ENCODE measurements at regions not wholly inside any gene's neighbourhood (a gene's known extent, or its start where the extent isn't known, plus 50 kb on each side); places are given as distances from the start of the nearest gene placed in this dataset.

DNA sequence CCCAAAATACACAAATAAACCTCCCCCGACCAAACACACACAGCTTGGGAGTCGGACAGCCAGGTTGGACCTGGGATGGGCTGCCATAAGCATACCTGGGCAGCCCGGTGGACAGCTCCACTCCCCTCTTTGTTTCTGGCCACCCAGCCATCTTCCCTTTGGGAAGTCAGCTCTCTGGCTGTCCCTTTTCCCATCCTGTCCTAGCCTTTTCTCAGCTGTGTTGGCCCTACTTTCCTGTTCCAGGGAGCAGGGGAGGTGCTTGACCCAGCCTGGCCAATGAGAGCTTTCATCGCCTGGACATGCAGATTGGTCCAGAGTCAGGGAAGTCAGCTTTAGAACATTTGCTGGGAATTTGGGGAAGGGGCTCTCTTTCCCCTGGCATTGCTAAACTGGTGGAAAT, 68.7 kb upstream of the NECTIN1 start:
- no peak for DNase-seq (ENCODE audit: low read depth)

DNA sequence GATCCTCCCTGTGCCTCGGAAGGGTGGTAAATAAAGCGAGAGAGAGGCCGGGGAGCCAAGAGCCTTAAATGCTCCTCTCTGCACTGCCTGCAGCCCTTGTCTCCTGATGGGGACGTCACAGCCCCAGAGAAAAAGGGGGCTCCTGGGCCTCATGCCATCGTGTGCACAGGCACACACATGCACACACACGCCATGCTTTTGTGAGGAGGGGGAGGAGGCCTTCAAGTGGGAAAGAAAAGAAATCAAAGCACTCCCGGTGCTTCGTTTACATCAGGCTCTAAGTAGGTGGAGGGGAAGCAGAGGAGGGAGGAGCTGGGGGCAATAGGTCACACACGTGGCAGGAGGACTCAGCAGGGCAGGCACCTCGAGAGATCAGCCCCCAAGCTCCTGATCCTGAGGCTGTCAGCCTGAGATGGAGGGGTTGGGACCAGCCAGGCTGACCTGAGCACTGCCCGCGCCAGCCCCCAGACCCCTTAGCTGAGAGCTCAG, 68.2 kb upstream of the NECTIN1 start:
- DNase-seq (ENCODE audit: low read depth): no peak

DNA sequence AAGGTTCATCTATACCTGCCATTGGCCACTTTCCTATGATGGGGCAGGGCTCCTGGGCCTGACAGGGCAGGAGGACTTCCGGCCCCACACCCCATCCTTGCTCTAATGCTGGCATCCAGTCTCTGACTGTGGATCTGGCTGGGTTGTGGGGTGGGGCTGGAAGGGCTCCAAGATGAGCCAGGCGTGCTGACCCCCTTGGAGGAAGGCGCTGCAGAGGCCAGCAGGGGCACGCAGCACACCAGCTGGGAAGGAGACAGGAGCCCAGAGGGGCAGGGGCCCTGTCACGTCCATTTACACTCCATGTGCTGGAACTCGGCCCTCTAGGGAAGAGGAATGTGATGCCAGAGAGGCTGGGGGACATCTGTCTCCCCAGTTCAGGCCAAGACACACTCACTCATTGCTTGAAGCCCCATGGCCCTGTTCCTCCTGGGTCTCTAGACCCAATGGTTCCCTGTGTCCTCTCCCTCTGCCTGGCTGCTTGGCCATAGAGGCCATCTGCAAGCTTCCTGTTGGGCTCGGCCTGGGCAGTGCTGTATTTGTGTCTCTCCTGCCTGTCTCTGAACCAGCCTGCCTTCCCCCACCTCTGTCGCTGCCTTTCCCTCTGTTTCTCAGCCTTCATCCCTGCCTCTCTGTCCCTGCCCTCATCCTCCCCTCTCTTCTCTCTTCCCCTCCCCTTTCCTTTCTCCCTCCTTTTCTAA, 67.5 kb upstream of the NECTIN1 start:
- no peak for DNase-seq (ENCODE audit: low read depth)

DNA sequence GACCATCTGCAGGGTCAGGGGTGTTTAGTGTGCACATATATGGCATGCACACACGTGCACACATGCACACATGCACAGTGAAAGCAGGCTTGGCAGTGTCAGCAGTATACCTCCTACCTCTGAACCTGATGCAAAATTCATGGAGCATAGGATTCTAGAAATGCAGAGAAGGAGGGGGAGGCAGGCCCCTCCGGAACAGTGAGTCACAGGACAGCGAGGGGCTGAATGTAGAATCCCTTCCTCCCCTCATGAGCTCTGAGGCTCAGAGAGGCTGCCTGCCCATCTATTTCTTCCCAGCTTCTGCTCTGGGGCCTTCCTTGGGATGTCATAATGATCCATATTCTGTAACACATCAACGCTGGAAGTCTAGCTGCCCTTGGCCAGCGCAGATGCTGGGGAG, 66.7 kb upstream of the NECTIN1 start:
- peak; percentile 47 for DNase-seq (ENCODE audit: low read depth)

DNA sequence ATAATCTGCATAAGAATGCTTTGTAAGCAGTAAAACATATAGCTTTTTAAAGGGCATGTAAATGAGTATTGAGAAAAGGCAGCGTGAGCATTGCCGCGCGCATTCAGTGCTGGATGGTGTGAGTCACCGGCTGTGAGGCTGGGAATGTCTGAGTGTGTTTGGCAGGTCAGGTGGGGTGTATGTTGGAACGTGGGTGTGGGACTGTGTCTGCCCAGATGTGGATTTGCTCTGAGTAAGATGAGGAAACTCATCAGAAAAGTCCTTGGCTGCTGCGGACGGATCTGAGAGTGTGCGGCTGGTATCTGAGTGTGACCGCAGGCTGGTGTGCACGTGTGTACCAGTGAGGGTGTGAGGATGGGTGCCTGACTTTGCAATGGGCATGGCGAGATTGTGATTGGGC, 66.2 kb upstream of the NECTIN1 start:
- peak; percentile 85 for DNase-seq (ENCODE audit: low read depth)

DNA sequence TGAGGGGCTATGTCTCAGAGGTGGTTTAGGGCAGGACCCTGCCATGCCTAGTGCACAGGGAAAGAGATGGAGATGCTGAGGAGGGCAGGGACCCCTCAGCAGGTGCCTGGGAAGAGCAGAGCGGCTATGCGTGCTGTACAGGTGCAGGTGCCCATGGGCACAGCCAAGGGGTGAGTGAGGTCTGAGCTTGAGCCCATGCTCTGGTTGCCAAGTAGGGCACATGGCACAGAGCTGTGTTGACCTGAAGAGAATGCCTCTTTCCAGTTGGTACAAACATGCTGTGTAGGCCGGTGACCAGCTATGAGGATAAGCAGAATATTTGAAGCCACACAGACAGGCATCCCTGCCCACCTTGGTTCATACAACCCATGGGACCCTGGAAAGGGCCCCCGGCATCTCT, 65.8 kb upstream of the NECTIN1 start:
- DNase-seq (ENCODE audit: low read depth): no peak

DNA sequence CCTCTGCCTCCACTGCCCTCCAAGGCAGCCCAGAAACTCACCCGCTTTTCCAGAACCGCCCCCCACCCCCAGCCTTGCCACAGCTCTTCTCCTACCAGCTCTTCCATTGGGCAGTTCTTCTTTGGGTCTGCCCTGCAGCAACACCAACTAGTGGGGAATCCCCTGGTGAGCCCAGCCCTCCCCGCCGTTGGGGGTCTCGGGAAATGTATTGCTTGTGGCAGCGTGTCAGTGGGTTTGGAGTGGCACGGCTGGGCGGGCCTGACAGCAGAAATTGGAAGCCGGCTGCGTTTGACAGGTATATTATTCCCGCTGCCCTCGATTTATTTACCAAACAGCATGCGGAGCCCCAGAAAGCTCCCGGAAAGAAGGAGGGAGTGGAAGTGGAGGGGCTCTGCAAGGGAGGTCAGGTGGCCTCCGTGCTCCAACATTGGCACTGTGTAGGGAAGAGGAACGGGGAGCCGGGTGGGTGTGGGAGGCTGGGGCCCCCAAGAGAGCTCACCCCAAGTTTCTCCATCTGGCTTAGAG, 65.2 kb upstream of the NECTIN1 start:
- no peak for DNase-seq (ENCODE audit: low read depth)

DNA sequence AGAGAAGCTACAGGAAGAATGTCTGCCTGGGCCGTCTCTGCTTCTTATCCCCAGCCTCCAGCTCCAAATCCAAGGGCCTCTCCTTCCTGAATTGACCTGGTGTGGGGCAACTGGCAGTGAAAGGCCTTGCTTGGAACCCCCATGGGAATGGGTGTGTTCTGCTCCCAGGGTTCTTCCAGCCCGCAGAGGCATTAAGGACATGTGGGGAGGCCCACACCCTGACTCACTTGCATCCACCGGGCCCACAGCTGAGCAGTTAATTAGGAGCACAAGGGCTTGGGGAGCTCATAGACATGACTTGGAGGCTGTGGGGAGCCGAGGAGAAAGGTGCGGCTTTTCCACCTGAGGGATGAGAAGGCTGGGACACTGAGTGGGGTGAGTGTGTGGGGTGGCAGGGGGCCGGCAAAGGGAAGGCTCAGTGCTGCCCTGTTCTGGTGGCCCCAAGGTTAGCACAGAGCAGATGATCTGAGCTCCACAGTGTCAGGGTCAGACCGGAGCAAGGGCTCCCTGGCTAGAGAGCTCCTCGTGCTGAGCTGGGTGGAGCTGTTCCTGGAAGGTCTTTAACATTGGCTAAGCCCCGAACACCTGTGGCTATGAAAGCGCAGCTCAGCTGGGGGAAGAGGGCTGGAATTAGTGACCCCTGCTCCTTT, 64.5 kb upstream of the NECTIN1 start:
- DNase-seq (ENCODE audit: low read depth): no peak

DNA sequence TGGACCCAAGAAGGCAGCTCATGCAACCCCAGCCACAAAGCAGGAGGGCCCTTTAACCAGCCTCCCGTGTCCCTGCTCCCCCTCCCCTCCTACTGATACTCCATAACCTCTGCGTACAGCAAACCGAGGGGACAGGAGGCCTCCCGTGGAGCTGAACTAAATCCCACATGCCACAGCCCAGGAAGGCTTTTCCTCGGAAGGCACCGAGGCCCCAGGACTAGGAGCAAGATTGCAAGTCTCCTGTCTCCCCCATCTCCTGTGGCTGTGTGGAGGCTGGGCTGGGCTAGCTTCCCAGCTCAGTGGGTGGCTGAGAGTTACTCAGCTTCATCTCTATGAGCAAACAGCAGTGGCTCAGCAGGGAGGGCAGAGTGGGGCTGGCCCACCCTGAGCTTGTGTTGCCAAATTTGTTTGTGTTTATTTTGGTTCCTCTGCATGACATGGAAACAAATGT, 62.7 kb upstream of the NECTIN1 start:
- DNase-seq (ENCODE audit: low read depth): peak; percentile 33

DNA sequence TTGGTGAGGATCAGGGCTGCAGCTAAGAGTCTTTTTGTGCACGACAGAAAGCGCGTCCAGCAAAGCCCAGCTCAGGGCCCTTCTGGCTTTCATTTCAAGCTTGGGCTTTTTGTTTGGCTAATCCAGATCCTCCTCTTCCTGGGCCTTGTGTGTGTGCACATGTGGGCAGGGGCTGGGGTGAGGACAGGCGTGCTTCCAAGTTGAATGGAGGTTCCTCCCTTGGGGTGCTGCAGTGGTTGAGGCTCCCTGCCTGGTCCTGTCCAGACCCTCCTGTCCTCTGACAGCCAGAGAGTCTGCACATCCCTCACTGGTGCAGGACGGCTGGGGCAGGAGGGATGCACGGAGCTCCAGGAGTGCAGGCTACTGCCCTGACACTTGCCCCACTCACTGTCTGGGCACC, 62.0 kb upstream of the NECTIN1 start:
- no peak for DNase-seq (ENCODE audit: low read depth)

DNA sequence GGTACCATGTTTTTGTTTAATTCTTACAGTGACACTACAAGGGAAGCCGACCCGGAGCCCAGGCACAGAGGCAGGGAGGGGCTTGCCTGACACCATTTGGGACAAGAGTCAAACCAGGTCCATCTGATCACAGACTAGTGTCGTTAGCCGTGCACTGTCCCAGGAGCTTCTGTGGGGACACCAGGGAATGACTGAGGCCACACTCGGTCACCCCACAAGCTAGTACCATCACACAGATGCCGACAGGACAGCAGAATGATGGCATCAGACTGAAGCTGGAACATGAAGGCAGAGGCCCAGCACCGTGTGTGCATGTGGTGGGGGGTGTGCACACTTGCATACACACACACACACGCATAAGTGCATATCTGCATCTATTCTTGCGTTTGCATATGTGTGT, 61.5 kb upstream of the NECTIN1 start:
- no peak for DNase-seq (ENCODE audit: low read depth)

DNA sequence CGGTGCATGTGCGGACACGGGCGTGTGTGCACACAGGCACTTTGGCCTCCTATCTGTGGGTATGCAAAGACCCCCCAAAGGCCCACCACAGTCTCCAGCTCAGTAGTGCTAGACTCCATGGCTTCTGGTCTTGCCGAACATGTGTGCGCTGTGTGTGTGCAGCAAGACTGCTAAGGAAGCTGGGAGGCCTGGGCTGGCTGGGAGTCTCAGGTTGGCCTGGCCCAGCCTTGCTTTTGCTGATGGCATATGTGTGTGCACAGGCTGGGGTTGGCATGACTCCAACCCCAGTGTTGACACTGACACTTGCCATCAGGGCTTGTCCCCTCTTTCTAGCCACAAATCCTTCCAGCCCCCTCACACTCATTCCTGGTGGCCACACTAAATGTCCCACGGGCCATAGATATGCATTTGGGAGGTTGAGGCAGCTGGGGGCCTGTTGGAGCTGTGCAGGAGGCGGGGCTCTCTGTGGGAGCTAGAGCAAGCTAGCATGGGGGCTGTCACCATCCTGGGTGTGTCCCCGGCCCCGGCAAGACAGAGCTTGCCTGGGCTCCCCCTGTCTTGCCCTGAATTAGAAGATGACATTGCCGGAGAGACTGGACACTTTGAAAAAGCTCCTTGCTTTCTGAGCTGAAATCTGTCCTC, 60.9 kb upstream of the NECTIN1 start:
- no peak for DNase-seq (ENCODE audit: low read depth)

DNA sequence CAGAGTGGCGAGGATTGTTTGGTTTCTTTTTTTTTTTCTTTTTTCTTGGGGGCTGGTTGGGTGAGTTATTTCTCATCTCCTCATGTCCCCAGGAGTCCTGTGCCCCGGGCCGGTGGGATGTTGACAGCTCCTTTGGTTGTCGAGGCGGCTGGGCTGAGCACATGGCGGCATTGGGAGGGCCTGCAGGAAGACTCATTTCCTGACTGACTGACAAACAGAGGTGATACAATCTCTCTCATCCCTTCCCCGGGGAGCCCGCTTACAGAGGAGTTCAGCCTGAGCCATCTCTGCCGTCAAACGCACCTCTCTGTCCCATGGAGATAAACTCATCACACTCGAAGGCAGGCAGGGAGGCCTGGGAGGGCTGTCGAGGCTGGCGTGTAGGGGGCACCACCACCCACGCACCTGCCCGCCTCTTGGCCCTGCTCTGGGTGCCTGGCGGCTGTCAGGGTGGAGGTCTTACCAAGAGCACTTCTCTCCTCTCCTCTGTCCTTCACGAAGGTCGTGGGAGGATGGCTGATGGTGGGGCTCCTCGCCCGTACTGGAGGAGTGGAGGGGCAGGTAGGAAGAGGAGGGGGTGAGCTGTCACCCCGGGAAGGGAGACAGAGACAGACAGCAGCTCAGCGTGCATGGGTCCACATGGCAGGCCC, 60.0 kb upstream of the NECTIN1 start:
- no peak for DNase-seq (ENCODE audit: low read depth)

DNA sequence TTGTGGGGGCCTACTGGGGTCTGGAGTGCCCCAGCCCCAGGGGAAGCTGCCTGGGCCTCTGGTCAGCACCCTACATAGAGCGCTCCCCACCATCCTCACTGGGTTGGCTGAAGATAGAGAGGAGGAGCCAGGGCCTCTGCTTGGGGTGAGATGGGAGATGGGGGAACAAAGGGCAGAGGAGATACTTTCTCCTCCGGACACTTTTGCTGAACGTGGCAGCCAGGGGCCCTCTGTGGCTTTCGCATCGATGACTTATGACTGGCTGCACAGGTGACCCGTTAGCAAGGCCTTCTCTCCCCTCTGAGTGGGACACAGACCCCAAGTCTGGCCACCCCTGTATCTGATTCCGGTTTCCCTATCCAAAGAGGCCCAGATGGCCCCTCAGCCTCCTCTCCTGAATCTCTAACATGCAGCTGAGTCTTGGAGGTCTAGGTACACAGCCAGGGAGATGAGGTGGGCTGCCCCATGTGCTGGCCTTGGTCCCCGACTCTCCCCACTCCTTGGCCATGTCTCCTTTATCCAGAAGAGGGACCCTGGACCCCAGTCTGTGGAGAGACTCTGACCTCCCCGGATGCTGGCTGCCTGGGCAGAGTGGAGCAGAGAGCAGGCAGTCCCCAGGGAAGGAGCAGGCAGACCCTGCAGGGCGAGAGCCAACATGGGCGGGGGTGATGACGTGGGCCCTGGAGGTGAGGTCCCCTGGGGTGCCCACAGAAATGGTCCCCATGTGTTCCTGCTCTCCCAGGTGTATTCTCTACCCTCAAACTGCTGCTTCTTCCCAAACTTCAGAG, 59.3 kb upstream of the NECTIN1 start:
- DNase-seq (ENCODE audit: low read depth): no peak

DNA sequence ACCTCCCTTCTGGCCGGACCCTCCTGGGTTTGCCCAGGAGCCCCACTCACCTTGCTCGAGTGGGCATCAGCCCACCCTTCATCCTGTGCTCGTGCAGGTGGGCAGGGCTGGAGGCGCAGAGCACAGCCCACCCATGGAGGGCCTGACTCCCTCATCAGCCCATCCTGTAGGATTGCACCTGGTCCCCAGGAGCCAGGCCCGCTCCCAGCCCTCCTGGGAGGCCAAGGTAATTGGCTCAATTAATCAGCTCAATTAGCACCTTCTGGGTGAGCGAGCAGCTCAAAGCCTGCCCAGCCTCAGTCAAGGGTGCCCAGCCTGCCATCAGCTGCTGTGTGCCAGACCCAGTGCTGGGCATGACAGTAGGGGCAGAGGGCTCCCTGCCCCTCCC, 58.1 kb upstream of the NECTIN1 start:
- DNase-seq (ENCODE audit: low read depth): no peak

DNA sequence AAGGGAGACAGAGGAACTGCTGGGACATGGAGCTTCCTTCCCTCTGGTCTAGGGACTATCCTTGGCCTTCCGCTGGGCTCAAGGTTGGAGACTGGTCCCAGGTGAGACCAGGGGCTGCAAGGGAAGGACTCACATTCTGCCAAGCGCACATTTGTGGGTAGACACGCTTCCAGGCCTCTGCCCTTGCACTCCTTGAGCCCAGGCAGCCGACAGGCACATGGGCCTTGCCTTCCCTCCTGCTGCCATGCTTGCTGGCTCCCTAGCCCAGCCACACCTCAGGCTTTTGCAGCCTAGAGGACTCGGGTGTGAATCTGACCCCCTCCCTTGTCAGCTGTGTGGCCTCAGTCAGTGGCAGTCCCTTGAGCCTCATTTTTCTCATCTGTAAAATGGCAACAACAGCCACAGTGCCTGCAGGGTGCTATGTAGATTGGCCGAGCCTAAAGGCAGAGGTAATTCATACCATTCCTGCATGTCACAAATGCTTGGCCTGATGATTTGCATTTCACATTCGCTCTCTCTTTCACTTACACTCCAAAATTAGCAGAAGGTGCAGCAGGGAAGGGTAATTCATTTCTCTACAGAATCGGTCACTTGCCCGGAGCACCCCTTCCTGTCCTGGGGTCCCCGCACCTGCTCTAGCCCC, 57.6 kb upstream of the NECTIN1 start:
- no peak for DNase-seq (ENCODE audit: low read depth)

DNA sequence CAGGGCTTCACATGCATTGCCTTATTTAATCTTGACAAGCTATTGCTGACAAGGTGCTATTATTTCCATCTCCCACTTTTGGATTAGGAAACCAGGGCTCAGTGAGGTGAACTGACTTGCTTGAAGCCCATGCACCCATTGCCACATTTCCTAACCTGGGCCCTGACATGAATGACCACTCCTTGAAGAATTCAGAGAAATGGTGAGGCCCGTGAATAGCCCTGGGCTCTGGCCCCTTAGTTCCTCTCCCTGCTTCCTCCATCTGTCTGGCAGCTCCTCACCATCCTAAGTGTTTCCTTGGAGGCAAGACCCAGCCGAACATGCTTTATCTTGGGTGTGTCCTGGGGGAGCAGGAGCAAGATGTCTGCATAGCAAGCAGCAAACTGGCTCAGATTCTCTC, 56.1 kb upstream of the NECTIN1 start:
- DNase-seq (ENCODE audit: low read depth): no peak

DNA sequence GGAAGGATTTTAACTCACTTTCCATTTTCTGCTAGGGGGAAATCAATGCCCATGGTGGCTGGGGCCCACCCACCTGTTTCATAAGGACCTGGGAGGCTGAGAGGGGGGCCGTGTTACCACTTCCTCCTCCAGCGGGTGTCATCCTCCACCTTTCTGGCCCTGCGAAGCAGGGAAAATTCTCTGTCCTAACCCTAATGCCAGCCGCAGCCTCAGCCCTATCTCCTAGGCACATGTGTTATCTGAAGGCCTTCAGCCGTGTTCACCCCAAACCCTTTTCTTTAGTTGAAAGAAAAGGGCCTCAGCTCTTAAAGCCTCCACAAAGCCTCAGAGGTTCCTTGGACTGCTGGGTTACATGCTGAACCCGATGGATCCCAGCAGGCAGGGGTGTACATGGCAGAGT, 55.4 kb upstream of the NECTIN1 start:
- DNase-seq (ENCODE audit: low read depth): no peak

DNA sequence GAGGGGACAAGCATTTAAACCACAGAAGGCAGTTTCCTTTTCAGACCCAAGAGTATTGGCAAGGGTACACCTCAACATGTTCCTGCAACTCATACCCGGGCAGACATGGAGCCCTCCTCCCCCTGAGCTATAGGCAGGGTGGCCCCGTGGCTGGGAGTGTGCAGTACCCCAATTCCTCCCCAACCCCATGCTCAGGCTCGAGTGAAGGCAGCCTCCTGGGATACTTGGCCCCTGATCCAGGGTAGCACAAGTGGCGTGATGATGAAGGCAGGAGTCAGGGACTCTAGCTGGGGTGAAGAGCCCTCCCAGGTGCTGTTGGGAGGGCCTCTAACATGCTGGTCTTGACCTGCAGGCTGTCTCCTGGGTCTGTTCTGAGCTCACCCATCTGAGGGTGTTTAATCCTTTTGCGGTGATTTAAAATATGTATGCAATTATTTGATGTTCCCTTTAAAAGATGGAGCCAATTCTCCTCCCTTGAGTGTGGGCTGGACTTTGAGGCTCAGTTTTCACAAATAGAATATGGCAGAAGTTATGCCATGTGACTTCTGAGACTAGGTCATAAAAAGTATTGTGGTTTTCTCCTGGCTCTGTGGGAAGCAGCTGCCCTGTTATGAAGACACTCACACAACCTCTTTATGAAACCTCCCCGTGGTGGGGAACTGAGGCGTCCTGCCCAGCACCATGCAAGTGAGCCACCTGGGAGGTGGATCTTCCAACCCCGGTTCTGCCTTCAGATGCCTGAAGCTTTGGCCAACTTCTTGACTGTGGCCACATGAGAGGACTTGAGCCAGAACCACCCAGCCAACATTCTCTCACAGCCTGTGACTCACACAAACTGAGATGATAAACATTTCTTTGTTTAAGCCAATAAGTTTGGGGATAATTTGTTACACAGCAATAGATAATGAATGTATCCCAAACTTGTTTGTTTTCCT, 54.7 kb upstream of the NECTIN1 start:
- DNase-seq (ENCODE audit: low read depth): no peak

DNA sequence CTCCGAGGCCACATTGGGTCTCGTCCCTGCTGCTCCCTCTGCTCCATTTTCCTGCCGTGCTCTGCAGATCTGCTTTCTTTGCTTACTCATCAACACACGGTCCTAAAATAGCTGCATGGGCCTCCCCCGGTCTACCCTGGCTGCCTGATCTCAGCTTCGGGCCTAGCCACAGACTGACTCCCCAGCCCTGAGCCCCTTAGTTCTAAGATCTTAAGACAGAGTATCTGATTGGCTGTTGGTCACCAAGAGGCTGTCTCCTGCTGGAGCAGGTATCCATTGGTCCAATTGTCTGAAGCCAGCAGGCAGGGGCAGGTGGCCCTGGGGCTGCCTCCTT, 53.7 kb upstream of the NECTIN1 start:
- DNase-seq (ENCODE audit: low read depth): no peak

All from HT1080 (cell line).